ENCODE measurements at regions not wholly inside any gene's neighbourhood (a gene's known extent, or its start where the extent isn't known, plus 50 kb on each side); places are given as distances from the start of the nearest gene placed in this dataset.

DNA sequence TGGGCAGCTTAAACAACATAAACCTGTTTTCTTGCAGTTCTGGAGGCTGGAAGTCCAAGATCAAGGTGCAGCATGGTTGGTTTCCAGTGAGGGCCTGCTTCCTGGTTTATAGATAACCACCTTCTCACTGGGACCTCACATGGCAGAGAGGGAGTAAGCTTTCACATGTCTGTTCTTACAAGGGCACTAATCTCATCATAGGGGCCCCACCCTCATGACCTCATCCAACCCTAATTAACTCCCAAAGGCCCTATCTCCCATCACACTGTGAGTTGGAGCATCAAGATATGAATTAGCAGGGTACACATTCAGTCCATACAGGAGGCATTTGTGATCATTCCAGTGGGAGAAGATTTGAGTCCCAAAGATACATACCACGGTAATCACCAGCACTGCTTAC is 50.5 kb upstream of the GRIN2A start:
- no peak for DNase-seq (ENCODE audit: low read depth in 1 of 2, low spot score in 1 of 2)

DNA sequence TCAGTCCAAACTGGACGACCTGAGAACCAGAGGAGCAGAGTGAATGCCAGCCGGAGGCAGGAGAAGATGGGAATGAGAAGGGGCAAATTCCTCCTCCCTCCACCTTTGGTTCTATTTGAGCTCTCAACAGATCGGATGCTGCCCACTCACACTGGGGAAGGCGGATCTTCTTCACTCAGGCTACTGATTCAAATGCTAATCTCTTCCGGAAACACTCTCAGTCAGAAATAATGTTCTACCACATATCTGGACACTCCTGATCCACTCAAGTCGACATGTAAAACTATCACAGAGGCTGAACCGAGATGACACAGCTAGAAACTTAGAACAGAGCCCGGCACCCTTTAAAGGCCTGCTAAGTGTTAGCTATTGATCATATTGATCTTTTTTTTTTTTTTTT is 57.4 kb upstream of the GRIN2A start:
- CTCF ChIA-PET: no interaction called here
- Histone ChIP-seq H3K4me3 (no peak overlapping the region), H3K27ac (no peak overlapping the region), H3K9me3 (no peaks in the 10 kb centered on the region), H3K4me2 (no peak overlapping the region), H3K4me1 (no peaks in the 10 kb centered on the region)
- no peak for FAIRE-seq
- TF ChIP-seq CEBPB (IDR thresholded peaks at IDR 0.05): no peak
- no peak for TF ChIP-seq GATA3 (IDR thresholded peaks at IDR 0.05; ENCODE audit: borderline replicate concordance)
- TF ChIP-seq NPAS2 (CRISPR knock-in tag; IDR thresholded peaks at IDR 0.05; ENCODE audit: borderline replicate concordance): no peak
- no peak for TF ChIP-seq CBX8 (IDR thresholded peaks at IDR 0.05)
- TF ChIP-seq MAFK (IDR thresholded peaks at IDR 0.05; ENCODE audit: partially characterized antibody): no peak
- no peak for TF ChIP-seq RNF2 (IDR thresholded peaks at IDR 0.05; ENCODE audit: borderline replicate concordance, low read depth)
- no peak for TF ChIP-seq HOXB13 (CRISPR knock-in tag; IDR thresholded peaks at IDR 0.05; ENCODE audit: low read depth)
- TF ChIP-seq CHD4 (IDR thresholded peaks at IDR 0.05; ENCODE audit: borderline replicate concordance): no peak
- TF ChIP-seq HOXA7 (CRISPR knock-in tag; IDR thresholded peaks at IDR 0.05): no peak
- TF ChIP-seq SREBF2 (IDR thresholded peaks at IDR 0.05): no peak
- DNase-seq (ENCODE audit: low read depth in 1 of 2, low spot score in 1 of 2): no peak
- no peak for ATAC-seq
- POLR2A ChIA-PET: no interaction called here
- WGBS (ENCODE audit: missing lambda C conversion rate): 32% methylated on average over 8 of the region's 8 CpGs

More for the DNA sequence above, 50.5 kb upstream of the GRIN2A start:
- no peaks in the 10 kb centered on the region for H3K4me1 ChIP-seq
- 14% methylated on average over 1 of the region's 1 CpG for WGBS (ENCODE audit: missing lambda C conversion rate)
- no peak overlapping the region for H3K27ac ChIP-seq
- TF ChIP-seq NFE2L2 (conservative IDR thresholded peaks at IDR 0.05; ENCODE audit: low read length) (no peak), SREBF2 (IDR thresholded peaks at IDR 0.05) (no peak), HOXB13 (CRISPR knock-in tag; IDR thresholded peaks at IDR 0.05; ENCODE audit: low read depth) (no peak), ZC3H11A (IDR thresholded peaks at IDR 0.05) (no peak), ZNF302 (CRISPR knock-in tag; IDR thresholded peaks at IDR 0.05) (no peak), HDAC2 (IDR thresholded peaks at IDR 0.05) (no peak), ZSCAN20 (CRISPR knock-in tag; IDR thresholded peaks at IDR 0.05) (no peak), MYC (IDR thresholded peaks at IDR 0.05; ENCODE audit: borderline replicate concordance, low read length) (no peak), EP300 (IDR thresholded peaks at IDR 0.05) (no peak), FOSB (CRISPR knock-in tag; IDR thresholded peaks at IDR 0.05) (no peak), RNF2 (IDR thresholded peaks at IDR 0.05; ENCODE audit: borderline replicate concordance, low read depth) (no peak), RAD21 (conservative IDR thresholded peaks at IDR 0.05 in 1 of 2, IDR thresholded peaks at IDR 0.05 in 1 of 2) (no peak)
- TF ChIP-seq, protein P1, sequence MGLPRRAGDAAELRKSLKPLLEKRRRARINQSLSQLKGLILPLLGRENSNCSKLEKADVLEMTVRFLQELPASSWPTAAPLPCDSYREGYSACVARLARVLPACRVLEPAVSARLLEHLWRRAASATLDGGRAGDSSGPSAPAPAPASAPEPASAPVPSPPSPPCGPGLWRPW (IDR thresholded peaks at IDR 0.05): no peak
- TF ChIP-seq, protein P2, sequence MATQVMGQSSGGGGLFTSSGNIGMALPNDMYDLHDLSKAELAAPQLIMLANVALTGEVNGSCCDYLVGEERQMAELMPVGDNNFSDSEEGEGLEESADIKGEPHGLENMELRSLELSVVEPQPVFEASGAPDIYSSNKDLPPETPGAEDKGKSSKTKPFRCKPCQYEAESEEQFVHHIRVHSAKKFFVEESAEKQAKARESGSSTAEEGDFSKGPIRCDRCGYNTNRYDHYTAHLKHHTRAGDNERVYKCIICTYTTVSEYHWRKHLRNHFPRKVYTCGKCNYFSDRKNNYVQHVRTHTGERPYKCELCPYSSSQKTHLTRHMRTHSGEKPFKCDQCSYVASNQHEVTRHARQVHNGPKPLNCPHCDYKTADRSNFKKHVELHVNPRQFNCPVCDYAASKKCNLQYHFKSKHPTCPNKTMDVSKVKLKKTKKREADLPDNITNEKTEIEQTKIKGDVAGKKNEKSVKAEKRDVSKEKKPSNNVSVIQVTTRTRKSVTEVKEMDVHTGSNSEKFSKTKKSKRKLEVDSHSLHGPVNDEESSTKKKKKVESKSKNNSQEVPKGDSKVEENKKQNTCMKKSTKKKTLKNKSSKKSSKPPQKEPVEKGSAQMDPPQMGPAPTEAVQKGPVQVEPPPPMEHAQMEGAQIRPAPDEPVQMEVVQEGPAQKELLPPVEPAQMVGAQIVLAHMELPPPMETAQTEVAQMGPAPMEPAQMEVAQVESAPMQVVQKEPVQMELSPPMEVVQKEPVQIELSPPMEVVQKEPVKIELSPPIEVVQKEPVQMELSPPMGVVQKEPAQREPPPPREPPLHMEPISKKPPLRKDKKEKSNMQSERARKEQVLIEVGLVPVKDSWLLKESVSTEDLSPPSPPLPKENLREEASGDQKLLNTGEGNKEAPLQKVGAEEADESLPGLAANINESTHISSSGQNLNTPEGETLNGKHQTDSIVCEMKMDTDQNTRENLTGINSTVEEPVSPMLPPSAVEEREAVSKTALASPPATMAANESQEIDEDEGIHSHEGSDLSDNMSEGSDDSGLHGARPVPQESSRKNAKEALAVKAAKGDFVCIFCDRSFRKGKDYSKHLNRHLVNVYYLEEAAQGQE (IDR thresholded peaks at IDR 0.05): no peak
- H3K9me3 ChIP-seq: no peaks in the 10 kb centered on the region
- FAIRE-seq (no peak), ATAC-seq (no peak)
- ChIA-PET POLR2A (no interaction called here), CTCF (no interaction called here)
- no peak overlapping the region for H3K4me3 ChIP-seq
- no peak overlapping the region for H3K4me2 ChIP-seq
